ENCODE measurements at regions not wholly inside any gene's neighbourhood (a gene's known extent, or its start where the extent isn't known, plus 50 kb on each side); places are given as distances from the start of the nearest gene placed in this dataset.

GRCh38 chr4:80145739-80146138 lies 51.6 kb upstream of the PRDM8 start:
- ATAC-seq: no peak
- H3K36me3 ChIP-seq (ENCODE audit: insufficient read depth in 1 of 2, low read depth in 1 of 2): no peaks in the 10 kb centered on the region
- H3K9me3 ChIP-seq: no peaks in the 10 kb centered on the region
- no peak for TF ChIP-seq CTCF (IDR thresholded peaks at IDR 0.05)
- WGBS, 3 donors: 73 to 84% (median 78%) methylated on average over 1 of the region's 1 CpG
- no peak overlapping the region for H3K4me3 ChIP-seq
- H3K27me3 ChIP-seq (ENCODE audit: insufficient read depth in 3 of 3, low read length in 2 of 3): no peaks in the 10 kb centered on the region
- intact Hi-C loops (cut with DNase I): no loop called here
- H3K4me1 ChIP-seq: no peaks in the 10 kb centered on the region
- no peak for DNase-seq
- no peak overlapping the region for H3K27ac ChIP-seq

- TF ChIP-seq CTCF (IDR thresholded peaks at IDR 0.05): no peak
- no peak overlapping the region for H3K4me3 ChIP-seq
- ATAC-seq (no peak), DNase-seq (no peak)
- H3K4me1 ChIP-seq: no peaks in the 10 kb centered on the region
- intact Hi-C loops (cut with DNase I): no loop called here
- H3K27ac ChIP-seq: no peak overlapping the region
- H3K9me3 ChIP-seq: no peaks in the 10 kb centered on the region
- no peaks in the 10 kb centered on the region for H3K36me3 ChIP-seq (ENCODE audit: insufficient read depth in 1 of 2, low read depth in 1 of 2)
- no peaks in the 10 kb centered on the region for H3K27me3 ChIP-seq (ENCODE audit: insufficient read depth in 3 of 3, low read length in 2 of 3)
Measured at GRCh38 chr4:80144676-80145470, 52.4 kb upstream of the PRDM8 start.

- TF ChIP-seq CTCF (IDR thresholded peaks at IDR 0.05): no peak
- Histone ChIP-seq H3K27me3 (ENCODE audit: insufficient read depth in 3 of 3, low read length in 2 of 3) (no peaks in the 10 kb centered on the region), H3K9me3 (no peaks in the 10 kb centered on the region), H3K4me3 (no peak overlapping the region), H3K36me3 (ENCODE audit: insufficient read depth in 1 of 2, low read depth in 1 of 2) (no peaks in the 10 kb centered on the region), H3K27ac (no peak overlapping the region), H3K4me1 (no peaks in the 10 kb centered on the region)
- DNase-seq (no peak), ATAC-seq (no peak)
- intact Hi-C loops (cut with DNase I): no loop called here
- 87 to 97% (median 88%) methylated on average over 1 of the region's 1 CpG for WGBS, 3 donors
Measured at GRCh38 chr4:80143307-80143679, 54.0 kb upstream of the PRDM8 start.

GRCh38 chr4:80142394-80143306 lies 54.7 kb upstream of the PRDM8 start:
- Histone ChIP-seq H3K4me3 (no peak overlapping the region), H3K27me3 (ENCODE audit: insufficient read depth in 3 of 3, low read length in 2 of 3) (no peaks in the 10 kb centered on the region), H3K4me1 (no peaks in the 10 kb centered on the region), H3K27ac (no peak overlapping the region), H3K9me3 (no peaks in the 10 kb centered on the region), H3K36me3 (ENCODE audit: insufficient read depth in 1 of 2, low read depth in 1 of 2) (no peaks in the 10 kb centered on the region)
- TF ChIP-seq CTCF (IDR thresholded peaks at IDR 0.05): no peak
- no peak for DNase-seq
- no peak for ATAC-seq
- WGBS, 3 donors: 70 to 78% (median 71%) methylated on average over 4 of the region's 4 CpGs
- intact Hi-C loops (cut with DNase I): no loop called here
